ENCODE measurements at regions not wholly inside any gene's neighbourhood (a gene's known extent, or its start where the extent isn't known, plus 50 kb on each side); places are given as distances from the start of the nearest gene placed in this dataset.

- H3K27me3 ChIP-seq (ENCODE audit: control insufficient read depth, insufficient read depth, low read length): no peaks in the 10 kb centered on the region
- no peak for TF ChIP-seq CTCF (IDR thresholded peaks at IDR 0.05; ENCODE audit: insufficient read depth, low read length, poor library complexity, severe bottlenecking)
- H3K4me3 ChIP-seq (ENCODE audit: low read depth, low read length): no peak overlapping the region
- DNase-seq (ENCODE audit: low read depth): no peak
- no peaks in the 10 kb centered on the region for H3K36me3 ChIP-seq (ENCODE audit: control insufficient read depth, insufficient read depth, low read length)
Measured at GRCh38 chr13:34351134-34351533, 533.2 kb downstream of the RFC3 start.

- TF ChIP-seq CTCF (IDR thresholded peaks at IDR 0.05; ENCODE audit: insufficient read depth, low read length, poor library complexity, severe bottlenecking): no peak
- Histone ChIP-seq H3K4me3 (ENCODE audit: low read depth, low read length) (no peak overlapping the region), H3K36me3 (ENCODE audit: control insufficient read depth, insufficient read depth, low read length) (no peaks in the 10 kb centered on the region), H3K27me3 (ENCODE audit: control insufficient read depth, insufficient read depth, low read length) (no peaks in the 10 kb centered on the region)
- no peak for DNase-seq (ENCODE audit: low read depth)
Measured at GRCh38 chr13:34352958-34353357, 535.0 kb downstream of the RFC3 start.

- DNase-seq (ENCODE audit: low read depth): no peak
- Histone ChIP-seq H3K4me3 (ENCODE audit: low read depth, low read length) (no peak overlapping the region), H3K36me3 (ENCODE audit: control insufficient read depth, insufficient read depth, low read length) (no peaks in the 10 kb centered on the region), H3K27me3 (ENCODE audit: control insufficient read depth, insufficient read depth, low read length) (no peaks in the 10 kb centered on the region)
- TF ChIP-seq CTCF (IDR thresholded peaks at IDR 0.05; ENCODE audit: insufficient read depth, low read length, poor library complexity, severe bottlenecking): no peak
Measured at GRCh38 chr13:34356686-34357434, 538.9 kb downstream of the RFC3 start.

- no peak for DNase-seq (ENCODE audit: low read depth)
- no peaks in the 10 kb centered on the region for H3K27me3 ChIP-seq (ENCODE audit: control insufficient read depth, insufficient read depth, low read length)
- H3K36me3 ChIP-seq (ENCODE audit: control insufficient read depth, insufficient read depth, low read length): no peaks in the 10 kb centered on the region
- H3K4me3 ChIP-seq (ENCODE audit: low read depth, low read length): no peak overlapping the region
- TF ChIP-seq CTCF (IDR thresholded peaks at IDR 0.05; ENCODE audit: insufficient read depth, low read length, poor library complexity, severe bottlenecking): no peak
Measured at GRCh38 chr13:34357435-34358232, 539.7 kb downstream of the RFC3 start.

- TF ChIP-seq CTCF (IDR thresholded peaks at IDR 0.05; ENCODE audit: insufficient read depth, low read length, poor library complexity, severe bottlenecking): no peak
- DNase-seq (ENCODE audit: low read depth): peak; percentile 28
- H3K27me3 ChIP-seq (ENCODE audit: control insufficient read depth, insufficient read depth, low read length): no peaks in the 10 kb centered on the region
Measured at GRCh38 chr13:34358811-34359513, 541.0 kb downstream of the RFC3 start.

More at GRCh38 chr13:34358811-34359513, 541.0 kb downstream of the RFC3 start:
- no peaks in the 10 kb centered on the region for H3K36me3 ChIP-seq (ENCODE audit: control insufficient read depth, insufficient read depth, low read length)
- no peak overlapping the region for H3K4me3 ChIP-seq (ENCODE audit: low read depth, low read length)

Measured in kidney epithelial cell (primary cell).